ENCODE measurements at regions not wholly inside any gene's neighbourhood (a gene's known extent, or its start where the extent isn't known, plus 50 kb on each side); places are given as distances from the start of the nearest gene placed in this dataset.

DNA sequence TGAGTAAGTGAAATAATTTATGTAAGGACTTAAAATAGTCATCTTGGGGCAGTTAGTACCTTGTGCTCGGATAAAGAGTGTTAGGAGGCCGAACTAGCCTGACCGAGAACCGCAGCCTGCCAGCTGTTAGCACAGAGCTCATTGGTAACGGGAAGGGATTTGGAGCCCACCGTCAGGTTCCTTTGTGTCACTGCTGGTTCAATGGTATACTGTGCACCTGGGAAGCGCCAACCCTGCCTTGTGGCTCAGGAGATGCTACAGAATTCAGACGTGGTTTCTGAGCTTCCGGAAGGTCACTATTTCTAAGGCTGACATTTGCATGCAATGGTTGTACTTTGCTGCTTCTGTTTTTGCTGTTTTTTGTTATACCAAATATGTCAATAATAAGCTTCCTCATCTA is 403.5 kb downstream of the CADM1 start:
- H3K79me2 ChIP-seq (ENCODE audit: control insufficient read depth, low read length) = no peaks in the 10 kb centered on the region
- no peaks in the 10 kb centered on the region for H3K9me3 ChIP-seq (ENCODE audit: control insufficient read depth, insufficient read depth, low read length)
- no peaks in the 10 kb centered on the region for H3K4me1 ChIP-seq (ENCODE audit: control insufficient read depth, low read length)
- no peaks in the 10 kb centered on the region for H4K20me1 ChIP-seq (ENCODE audit: control insufficient read depth, insufficient read depth, low read depth, low read length)
- no peaks in the 10 kb centered on the region for H3K9me2 ChIP-seq (replicated peaks; ENCODE audit: control insufficient read depth, low read length)
- TF ChIP-seq EZH2phosphoT487 (IDR thresholded peaks at IDR 0.05; ENCODE audit: borderline replicate concordance, low read length) = no peak
- TF ChIP-seq, protein P1, sequence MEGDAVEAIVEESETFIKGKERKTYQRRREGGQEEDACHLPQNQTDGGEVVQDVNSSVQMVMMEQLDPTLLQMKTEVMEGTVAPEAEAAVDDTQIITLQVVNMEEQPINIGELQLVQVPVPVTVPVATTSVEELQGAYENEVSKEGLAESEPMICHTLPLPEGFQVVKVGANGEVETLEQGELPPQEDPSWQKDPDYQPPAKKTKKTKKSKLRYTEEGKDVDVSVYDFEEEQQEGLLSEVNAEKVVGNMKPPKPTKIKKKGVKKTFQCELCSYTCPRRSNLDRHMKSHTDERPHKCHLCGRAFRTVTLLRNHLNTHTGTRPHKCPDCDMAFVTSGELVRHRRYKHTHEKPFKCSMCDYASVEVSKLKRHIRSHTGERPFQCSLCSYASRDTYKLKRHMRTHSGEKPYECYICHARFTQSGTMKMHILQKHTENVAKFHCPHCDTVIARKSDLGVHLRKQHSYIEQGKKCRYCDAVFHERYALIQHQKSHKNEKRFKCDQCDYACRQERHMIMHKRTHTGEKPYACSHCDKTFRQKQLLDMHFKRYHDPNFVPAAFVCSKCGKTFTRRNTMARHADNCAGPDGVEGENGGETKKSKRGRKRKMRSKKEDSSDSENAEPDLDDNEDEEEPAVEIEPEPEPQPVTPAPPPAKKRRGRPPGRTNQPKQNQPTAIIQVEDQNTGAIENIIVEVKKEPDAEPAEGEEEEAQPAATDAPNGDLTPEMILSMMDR (IDR thresholded peaks at IDR 0.05; ENCODE audit: low read depth, low read length, poor library complexity, severe bottlenecking) = no peak
- H3K27ac ChIP-seq (ENCODE audit: low read depth, low read length) = no peak overlapping the region
- no peak overlapping the region for H3K4me2 ChIP-seq (ENCODE audit: low read length)
- no peak overlapping the region for H3K4me3 ChIP-seq (ENCODE audit: low read length)
- no peaks in the 10 kb centered on the region for H3K27me3 ChIP-seq (ENCODE audit: control insufficient read depth, low read length)
- H3F3A ChIP-seq (ENCODE audit: control insufficient read depth, insufficient read depth) = no peaks in the 10 kb centered on the region
- H3K36me3 ChIP-seq (ENCODE audit: control insufficient read depth, low read length) = no peaks in the 10 kb centered on the region

- H3K27ac ChIP-seq (ENCODE audit: low read depth, low read length) = no peak overlapping the region
- no peak for TF ChIP-seq EZH2phosphoT487 (IDR thresholded peaks at IDR 0.05; ENCODE audit: borderline replicate concordance, low read length)
- TF ChIP-seq, protein P1 (IDR thresholded peaks at IDR 0.05; ENCODE audit: low read depth, low read length, poor library complexity, severe bottlenecking) = no peak
- no peak overlapping the region for H3K4me2 ChIP-seq (ENCODE audit: low read length)
- H3K27me3 ChIP-seq (ENCODE audit: control insufficient read depth, low read length) = no peaks in the 10 kb centered on the region
- H3K4me3 ChIP-seq (ENCODE audit: low read length) = no peak overlapping the region
- no peaks in the 10 kb centered on the region for H3K79me2 ChIP-seq (ENCODE audit: control insufficient read depth, low read length)
- H3K9me2 ChIP-seq (replicated peaks; ENCODE audit: control insufficient read depth, low read length) = no peaks in the 10 kb centered on the region
- H3K4me1 ChIP-seq (ENCODE audit: control insufficient read depth, low read length) = no peaks in the 10 kb centered on the region
- H4K20me1 ChIP-seq (ENCODE audit: control insufficient read depth, insufficient read depth, low read depth, low read length) = no peaks in the 10 kb centered on the region
- no peaks in the 10 kb centered on the region for H3K36me3 ChIP-seq (ENCODE audit: control insufficient read depth, low read length)
- H3K9me3 ChIP-seq (ENCODE audit: control insufficient read depth, insufficient read depth, low read length) = no peaks in the 10 kb centered on the region
- H3F3A ChIP-seq (ENCODE audit: control insufficient read depth, insufficient read depth) = no peaks in the 10 kb centered on the region
Measured at GRCh38 chr11:115103921-115104320, 400.3 kb downstream of the CADM1 start.

GRCh38 chr11:115104851-115105453 is 399.3 kb downstream of the CADM1 start:
- H3K4me1 ChIP-seq (ENCODE audit: control insufficient read depth, low read length) = no peaks in the 10 kb centered on the region
- H3K79me2 ChIP-seq (ENCODE audit: control insufficient read depth, low read length) = no peaks in the 10 kb centered on the region
- no peaks in the 10 kb centered on the region for H4K20me1 ChIP-seq (ENCODE audit: control insufficient read depth, insufficient read depth, low read depth, low read length)
- no peaks in the 10 kb centered on the region for H3K9me2 ChIP-seq (replicated peaks; ENCODE audit: control insufficient read depth, low read length)
- no peaks in the 10 kb centered on the region for H3K27me3 ChIP-seq (ENCODE audit: control insufficient read depth, low read length)
- no peak overlapping the region for H3K4me2 ChIP-seq (ENCODE audit: low read length)
- no peaks in the 10 kb centered on the region for H3K36me3 ChIP-seq (ENCODE audit: control insufficient read depth, low read length)
- no peak overlapping the region for H3K4me3 ChIP-seq (ENCODE audit: low read length)
- TF ChIP-seq EZH2phosphoT487 (IDR thresholded peaks at IDR 0.05; ENCODE audit: borderline replicate concordance, low read length) = no peak
- TF ChIP-seq, protein P1 (IDR thresholded peaks at IDR 0.05; ENCODE audit: low read depth, low read length, poor library complexity, severe bottlenecking) = no peak
- H3F3A ChIP-seq (ENCODE audit: control insufficient read depth, insufficient read depth) = no peaks in the 10 kb centered on the region
- no peaks in the 10 kb centered on the region for H3K9me3 ChIP-seq (ENCODE audit: control insufficient read depth, insufficient read depth, low read length)
- no peak overlapping the region for H3K27ac ChIP-seq (ENCODE audit: low read depth, low read length)
